GM18868 (cell line): ENCODE measurements at regions not wholly inside any gene's neighbourhood (a gene's known extent, or its start where the extent isn't known, plus 50 kb on each side); places are given as distances from the start of the nearest gene placed in this dataset.
"Not testable (repeated sequence)": the region's sequence is repeated elsewhere in the genome, so short reads cannot be mapped to it uniquely, and the experiment has no call there.

ENCODE experiments used
- ATAC-seq: cut with Tn5 transposase; IDR thresholded peaks from one replicate; pipeline ENCODE4 v1.9.1; 2021; ENCODE audit warnings: mild to moderate bottlenecking, moderate library complexity; ENCODE audit not compliant: unreplicated experiment

DNA sequence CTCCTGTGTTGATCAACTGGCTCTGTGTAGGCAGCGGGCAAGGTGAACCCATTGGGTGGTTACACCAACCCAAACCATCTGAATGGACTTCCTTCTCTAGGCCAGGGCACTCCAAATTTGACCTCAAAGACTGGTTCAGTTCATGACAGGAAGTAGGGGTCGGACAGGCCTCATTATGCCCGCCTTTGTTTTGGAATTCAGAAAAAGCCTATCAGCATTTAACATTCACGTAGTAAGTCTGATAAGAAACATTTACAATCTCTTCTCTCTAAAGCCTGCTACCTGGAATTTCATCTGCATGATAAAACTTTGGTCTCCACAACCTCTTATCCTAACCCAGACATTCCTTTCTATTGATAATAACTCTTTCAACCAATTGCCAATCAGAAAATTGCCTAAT, 97.1 kb upstream of the ETV3 start:
- no peak for ATAC-seq

DNA sequence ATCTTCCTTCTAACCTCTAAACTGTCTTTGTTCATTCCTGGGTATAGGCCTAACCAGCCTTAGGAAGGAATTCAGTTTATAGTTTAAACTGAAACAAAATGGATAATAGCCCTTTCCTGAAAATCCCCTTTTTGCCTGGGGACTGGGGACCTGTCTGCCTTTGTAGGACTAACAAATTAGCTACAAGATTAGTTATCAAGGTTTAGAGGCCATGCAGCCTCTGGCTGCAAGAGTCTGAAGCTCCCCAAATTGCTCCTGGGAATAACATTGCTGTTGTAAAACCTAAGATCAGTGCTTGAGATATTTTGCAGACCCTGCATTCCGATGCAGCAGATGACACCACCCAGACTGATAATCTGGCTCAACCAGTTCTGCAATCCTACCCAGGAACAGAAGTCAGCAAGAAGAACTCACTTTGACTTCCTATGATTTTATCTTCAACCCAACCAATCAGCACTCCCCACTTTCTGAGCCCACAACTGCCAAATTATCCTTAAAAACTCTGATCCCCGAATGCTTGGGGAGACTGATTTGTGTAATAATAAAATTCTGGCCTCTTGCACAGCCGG, 96.6 kb upstream of the ETV3 start:
- ATAC-seq: no peak

DNA sequence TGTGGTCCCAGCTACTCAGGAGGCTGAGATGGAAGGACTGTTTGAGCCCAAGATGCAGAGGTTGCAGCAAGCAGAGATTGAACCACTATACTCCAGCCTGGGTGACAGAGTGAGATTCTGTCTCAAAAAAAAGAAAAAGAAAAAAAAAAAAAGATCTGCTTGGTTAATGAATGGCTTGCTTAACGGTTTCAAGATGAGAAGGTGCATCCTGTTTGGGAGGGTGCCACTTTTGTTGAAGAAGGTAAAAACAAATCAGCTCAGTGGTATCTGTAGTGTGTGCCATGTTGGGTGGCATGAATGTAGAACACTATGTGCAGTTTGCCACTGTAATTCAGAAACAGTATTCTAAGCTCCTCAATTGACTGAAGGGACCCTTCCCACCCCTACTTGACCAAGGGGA, 94.9 kb upstream of the ETV3 start:
- no peak for ATAC-seq

DNA sequence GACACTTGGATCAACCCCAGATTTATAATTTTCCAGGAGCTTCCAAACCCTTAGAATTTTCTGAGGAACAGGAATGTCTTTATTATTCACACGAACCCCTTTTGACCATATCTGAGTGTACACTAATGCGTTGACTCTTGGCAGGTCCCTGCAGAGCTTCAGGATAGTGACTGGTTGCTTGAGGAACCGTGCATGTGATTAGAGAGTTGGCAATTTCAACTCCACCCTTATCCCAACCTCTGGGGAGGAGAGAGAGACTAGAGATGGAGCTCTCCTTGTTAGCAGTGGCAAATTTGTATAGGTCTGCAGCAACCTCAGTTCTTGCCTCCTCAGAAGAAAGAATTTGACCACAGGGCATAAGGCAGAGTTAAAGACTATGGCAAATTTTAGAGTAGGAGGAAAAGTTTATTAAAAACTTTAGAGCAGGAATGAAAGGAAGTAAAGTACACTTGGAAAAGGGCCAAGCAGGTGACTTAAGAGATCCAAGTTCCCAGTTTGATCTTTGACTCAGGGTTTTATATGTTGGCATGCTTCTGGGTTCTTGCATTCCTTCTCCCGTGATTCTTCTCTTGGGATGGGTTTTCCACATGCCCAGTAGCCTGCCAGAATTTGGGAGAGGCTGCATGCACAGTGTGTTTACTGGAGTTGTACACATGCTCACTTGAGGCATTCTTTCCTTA, 93.8 kb upstream of the ETV3 start:
- no peak for ATAC-seq

DNA sequence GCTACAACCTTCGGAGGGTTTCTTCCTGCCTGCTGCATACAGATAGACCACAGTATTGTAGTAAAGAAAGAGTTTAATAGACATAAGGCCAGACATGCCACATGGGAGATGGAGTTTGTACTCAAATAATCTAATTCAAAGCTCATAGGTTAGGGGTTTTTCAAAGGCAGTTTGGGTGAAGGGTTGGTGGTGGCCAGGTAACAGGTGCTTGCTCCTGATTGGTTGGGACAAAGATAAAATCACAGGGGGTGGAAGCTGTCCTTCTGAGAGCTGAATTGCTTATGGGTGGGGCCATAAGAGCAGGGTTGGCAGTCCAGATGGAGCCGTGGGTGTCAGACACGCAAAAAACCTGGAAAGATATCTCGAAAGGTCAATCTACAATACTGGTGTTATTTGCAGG, 92.3 kb upstream of the ETV3 start:
- no peak for ATAC-seq

DNA sequence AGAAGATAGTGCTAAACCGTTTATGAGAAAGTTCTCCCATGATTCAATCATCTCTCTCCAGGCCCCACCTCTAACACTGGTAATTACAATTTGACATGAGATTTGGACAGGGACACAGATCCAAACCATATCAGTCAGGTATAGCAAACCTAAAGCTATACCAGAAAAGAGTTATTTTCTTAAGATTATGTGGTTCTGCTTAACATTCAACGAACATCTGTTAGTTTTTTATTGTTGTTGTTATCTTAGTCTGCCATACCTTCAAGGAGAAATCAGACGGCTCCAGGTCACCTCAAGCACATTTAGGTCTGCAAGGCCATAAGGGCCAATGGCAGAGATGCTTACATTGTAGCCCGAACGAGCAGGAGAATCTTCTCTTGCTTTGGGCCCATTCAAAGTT, 89.5 kb upstream of the ETV3 start:
- ATAC-seq: no peak

DNA sequence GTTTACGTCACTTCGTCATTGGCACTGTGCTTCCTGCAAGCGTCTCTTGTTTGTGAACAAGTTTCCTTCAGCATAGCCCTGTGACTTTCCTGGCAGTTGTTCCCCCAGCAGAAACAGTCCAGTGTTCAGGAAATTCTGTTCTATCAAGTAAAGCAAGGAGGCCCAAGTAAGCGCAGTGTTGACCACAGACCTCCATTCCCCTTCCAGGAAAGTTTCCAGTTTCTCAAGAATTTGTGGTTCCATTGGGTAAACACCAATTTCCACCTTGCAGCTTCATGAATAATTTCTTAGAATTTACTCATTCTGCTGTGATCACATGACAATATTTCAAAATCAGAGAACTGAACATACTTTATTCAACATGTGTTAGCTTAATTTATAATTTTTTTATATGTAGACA, 88.5 kb upstream of the ETV3 start:
- no peak for ATAC-seq

DNA sequence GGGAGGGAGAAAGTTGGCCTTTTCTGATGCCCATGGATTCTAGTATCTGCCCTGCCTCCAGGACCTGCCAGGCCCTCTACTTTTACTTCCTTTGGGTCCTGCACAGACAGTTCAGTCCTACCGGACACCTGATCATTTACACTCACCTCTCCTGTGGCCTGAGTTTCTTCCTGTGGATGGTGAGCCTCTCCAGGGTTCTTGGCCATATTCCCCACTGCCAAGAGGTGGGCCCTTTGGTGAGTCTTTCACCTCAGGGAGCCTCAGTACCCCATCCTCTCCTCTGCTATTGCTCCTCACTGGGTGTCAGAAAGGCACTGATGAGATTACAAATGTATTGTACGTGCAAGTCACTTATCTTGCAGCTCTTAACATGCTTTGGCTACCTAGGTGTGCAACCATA, 81.4 kb upstream of the ETV3 start:
- no peak for ATAC-seq

DNA sequence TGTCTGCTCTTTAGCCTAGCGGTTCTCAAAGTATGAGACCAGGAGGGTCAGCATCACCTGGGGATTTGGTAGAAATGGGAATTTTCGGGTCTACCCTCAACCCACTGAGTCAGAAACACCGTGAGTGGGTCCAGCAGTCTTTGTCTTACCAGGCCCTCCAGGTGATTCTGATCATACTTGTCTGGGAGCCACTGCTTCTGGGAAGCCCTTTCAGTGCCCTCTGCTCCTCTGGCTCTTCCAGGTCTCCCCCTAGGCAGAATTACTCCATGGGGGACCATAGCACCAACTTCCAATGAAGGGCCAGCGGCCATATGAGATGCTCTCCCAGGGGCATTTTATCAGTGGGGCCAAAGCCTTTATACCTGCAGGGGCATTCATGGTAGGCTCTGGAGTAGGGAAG, 81.0 kb upstream of the ETV3 start:
- ATAC-seq: no peak

DNA sequence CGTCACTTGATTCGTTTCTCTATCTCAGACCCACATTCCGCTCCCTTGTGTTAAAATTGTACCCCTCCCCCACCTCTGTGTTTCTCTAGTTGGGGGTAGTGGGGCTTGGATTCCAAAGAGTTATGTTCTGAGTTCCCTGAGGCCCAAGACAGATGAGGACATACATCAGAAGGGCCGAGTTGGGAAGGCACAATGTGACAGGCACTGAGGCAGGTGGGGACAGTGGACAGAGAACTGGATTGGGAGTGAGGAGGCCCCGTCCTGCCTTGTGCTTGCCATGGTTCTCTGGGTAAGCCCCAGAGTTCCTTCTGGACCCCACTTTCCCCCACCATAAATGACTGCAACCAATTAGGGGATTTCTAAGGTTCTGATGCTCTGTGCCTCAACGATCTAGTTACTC, 80.5 kb upstream of the ETV3 start:
- no peak for ATAC-seq

DNA sequence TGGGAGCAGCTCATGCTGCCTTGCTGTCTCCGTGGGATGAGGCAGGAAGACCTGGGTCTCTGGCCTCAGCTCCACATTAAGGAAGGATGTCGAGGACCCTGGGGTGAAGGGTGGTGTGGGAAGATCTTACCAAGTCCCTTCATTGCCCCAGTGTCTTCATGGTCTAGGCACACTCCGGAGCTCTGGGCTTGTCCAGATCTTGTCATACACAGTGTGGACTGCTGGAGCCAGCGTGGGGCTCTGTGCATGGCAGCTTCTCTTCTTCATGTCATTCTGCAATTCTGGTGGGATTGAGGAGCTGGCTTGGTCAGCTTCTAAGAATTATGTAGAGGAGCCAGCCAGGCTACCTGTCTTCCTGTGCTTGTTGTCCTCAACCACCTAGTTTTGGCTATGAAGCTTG, 79.3 kb upstream of the ETV3 start:
- no peak for ATAC-seq

DNA sequence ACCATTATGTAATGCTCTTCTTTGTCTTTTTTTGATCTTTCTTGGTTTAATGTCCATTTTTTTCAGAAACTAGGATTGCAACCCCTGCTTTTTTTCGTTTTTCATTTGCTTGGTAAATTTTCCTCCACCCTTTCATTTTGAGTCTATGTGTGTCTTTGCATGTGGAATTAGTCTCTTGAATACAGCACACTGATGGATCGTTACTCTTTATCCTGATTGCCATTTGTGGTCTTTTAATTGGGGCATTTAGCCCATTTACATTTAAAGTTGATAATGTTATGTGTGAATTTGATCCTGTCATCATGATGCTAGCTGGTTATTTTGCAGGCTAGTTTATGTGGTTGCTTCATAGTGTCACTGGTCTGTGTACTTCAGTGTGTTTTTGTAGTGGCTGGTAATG, 75.6 kb upstream of the ETV3 start:
- ATAC-seq: no peak

DNA sequence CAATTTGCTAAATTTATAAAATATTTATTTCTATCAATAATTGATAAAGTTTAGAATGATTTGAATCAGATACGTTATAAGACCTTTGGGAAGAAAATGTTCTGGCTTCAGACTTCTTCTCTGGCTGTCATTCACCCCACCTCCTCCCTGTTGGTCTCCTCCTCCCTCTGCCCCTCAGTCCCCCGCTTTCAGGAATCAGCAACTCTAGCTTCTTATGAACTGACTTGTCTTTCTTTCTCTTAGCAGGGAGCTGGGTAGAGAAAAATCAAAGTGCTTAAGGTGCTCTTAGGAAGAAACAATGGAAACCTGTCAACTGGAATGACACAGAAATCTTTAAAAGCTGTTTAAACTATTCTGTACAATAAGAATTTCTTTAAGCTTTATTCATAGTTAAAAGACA, 71.3 kb upstream of the ETV3 start:
- no peak for ATAC-seq

DNA sequence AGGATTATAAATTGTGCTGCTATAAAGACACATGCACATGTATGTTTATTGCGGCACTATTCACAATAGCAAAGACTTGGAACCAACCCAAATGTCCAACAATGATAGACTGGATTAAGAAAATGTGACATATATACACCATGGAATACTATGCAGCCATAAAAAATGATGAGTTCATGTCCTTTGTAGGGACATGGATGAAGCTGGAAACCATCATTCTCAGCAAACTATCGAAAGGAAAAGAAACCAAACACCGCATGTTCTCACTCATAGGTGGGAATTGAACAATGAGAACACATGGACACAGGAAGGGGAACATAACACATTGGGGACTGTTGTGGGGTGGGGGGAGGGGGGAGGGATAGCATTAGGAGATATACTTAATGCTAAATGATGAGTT, 67.8 kb upstream of the ETV3 start:
- ATAC-seq: not testable (repeated sequence)

DNA sequence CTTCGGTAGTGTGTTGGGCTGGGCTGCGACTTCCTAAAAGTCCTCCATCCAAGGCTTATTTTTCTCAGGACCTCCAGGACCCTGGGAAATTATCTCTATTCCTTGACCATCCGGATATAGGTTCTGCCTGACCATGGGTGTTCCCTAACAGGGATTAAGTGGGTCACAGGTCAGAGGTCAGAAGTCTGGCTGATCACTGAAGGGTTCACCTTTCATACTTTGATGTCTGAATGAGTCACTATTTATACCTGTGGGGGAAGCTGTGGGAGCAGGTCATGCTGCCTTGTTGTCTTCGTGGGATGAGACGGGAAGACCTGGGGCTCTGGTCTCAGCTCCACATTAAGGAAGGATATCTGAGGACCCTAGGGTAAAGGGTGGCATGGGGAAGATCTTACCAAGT, 65.0 kb upstream of the ETV3 start:
- no peak for ATAC-seq

DNA sequence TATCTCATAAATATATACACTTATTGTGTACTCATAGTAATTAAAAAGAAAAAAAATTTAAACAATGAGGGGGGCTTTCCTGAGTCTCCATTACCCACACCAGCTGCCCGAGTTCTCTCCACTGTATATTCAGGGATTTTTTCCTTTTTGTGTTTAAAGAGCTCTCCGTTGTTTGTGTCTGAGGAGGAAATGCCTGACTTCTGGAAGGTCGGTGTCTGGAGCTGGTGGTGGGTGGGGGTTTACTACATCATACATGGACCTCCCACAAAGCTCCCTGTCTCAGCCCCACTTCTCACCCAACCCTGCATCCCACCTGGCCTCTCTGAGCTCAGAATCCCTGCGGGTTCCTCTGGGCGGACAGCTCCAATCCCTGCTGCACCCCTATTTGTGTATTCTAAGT, 64.1 kb upstream of the ETV3 start:
- no peak for ATAC-seq

DNA sequence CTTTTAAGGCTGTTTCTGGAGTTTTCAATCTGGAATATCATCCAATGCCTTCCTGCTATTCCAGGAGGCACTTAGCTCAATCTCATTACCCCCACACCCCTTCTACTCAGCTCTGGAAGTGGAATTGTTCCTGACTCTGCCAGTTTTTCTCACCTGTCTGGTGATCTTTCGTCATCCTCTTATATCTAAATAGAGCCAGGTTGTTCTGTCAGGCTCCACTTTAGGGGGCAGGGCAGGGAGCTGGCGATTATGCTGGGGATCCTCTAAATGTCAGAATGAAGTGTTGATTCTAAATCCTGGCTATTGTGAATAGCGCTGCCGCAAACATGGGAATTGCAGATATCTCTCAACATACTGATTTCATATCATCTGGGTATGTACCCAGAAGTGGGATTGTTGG, 63.6 kb upstream of the ETV3 start:
- ATAC-seq: no peak

DNA sequence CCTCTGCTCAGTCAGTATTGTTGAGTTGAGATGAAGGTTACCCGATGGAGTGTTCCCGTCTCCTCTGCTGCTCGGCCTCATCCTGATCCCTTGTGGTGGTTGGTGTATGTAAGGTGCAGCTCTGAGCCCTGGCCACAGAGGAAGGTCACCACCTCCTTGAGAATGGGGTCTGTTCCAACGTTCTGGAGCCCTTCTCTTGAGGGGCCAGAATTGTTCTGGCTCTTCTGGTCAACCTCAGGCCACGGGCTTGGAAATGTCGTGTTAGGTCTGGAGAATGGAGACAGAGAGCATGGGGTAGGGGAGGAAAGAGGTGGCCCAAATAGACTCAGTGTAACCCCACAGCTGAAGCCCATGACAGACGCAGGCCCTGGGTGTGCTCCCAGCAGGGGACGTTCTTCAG, 62.3 kb upstream of the ETV3 start:
- ATAC-seq: no peak

DNA sequence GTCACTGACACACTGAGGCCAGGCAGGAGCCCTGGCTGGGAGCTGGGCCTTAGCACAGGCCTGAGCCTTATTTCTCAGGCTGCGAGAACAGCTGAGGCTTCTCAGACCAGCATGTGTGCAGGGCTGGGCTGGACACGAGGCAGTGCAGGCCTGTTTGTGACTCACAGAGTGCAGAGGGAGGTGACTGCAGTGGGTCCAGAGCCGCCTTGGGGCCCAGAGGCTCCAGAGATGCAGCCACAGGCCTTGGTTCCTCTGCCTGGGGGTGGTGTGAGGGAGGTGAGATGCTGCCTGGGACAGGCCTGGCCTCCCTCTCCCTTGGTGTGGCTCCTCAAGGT, 61.2 kb upstream of the ETV3 start:
- ATAC-seq: no peak

DNA sequence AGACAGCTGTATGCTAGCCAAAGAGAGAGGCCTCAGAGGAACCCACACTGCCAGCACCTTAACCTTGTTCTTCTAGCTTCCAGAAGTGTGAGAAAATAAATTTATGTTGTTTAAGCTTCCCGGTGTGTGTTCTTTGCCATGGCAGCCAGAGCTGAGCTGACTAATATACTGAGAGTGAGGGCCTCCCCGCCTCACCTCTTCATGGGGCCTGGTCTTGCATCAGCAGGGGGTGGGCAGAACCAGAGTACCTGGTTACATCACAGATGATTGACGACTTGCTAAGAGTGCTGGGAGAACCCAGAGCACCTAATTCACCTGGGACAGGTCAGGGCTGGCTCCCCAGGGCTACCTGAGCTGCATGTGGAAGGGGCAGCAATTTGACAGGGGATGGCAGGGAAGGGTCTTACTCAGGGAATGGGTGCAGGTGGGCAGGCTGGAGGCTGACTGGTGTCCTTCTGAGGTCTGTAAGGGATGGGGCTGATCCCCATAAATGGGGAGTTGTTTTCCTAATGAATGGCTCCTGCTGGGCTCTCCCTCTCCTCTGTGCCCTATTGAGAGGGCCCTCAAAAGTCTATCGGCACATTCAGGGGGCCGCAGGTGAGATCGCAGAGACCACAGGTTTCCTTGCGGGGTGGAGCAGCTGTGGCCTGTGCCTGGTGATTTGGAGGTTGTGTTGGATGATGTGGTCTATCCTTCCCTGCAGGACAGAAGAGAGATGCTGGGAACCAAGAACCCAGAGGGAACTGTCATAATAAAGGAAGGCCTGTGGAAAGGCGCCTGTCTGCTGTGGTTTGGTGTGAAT, 60.6 kb upstream of the ETV3 start:
- ATAC-seq: no peak

DNA sequence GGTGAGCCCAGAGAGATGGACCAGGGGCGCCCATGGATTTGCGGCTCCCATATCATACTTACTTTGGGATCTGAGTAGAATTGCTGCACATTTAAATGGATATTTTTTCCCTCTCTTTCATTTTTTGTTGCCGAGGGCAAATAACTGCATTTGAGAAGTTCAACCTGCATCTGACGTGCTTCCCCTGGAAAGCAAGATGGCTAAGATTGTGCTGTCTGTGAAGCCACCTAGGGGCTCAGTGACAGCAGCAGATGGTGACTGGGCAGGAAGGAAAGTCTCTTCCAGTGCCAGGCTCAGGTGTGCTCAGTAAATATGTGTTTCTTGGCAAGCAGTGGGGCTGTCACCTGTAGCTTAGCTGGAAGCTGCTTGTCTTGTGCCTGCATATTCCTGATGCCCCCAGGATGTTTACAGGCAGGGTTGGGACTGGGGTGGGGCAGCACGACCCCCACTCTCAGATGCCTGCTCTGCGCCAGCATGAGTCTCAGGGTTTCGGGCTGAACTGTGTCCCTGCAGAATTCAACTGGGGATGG, 59.8 kb upstream of the ETV3 start:
- no peak for ATAC-seq
